IMR-90 (cell line): ENCODE measurements at regions not wholly inside any gene's neighbourhood (a gene's known extent, or its start where the extent isn't known, plus 50 kb on each side); places are given as distances from the start of the nearest gene placed in this dataset.

Source experiments
- BHLHE40 ChIP-seq: fragments of 150-350 bp; IDR thresholded peaks from 2 replicates; pipeline ENCODE4 v1.6.1; 2016; ENCODE audit warnings: mild to moderate bottlenecking, low read depth, low read length
- CHD1 ChIP-seq: IDR thresholded peaks from 2 replicates; pipeline ENCODE4 v1.6.1; 2012; ENCODE audit warnings: low read depth, low read length, improper control_type of control experiment
- ELK1 ChIP-seq: fragments of 150-350 bp; IDR thresholded peaks from 2 replicates; pipeline ENCODE4 v1.6.1; 2016; ENCODE audit warnings: low read depth, mild to moderate bottlenecking, low read length, moderate library complexity, borderline replicate concordance
- FOS ChIP-seq: fragments of 150-350 bp; IDR thresholded peaks from 2 replicates; pipeline ENCODE4 v1.6.1; 2016; ENCODE audit warnings: low read depth, low read length
- MAFK ChIP-seq: IDR thresholded peaks from 2 replicates; pipeline ENCODE4 v1.6.1; 2012; ENCODE audit warnings: low read depth, low read length, improper control_type of control experiment
- MAZ ChIP-seq: IDR thresholded peaks from 2 replicates; pipeline ENCODE4 v1.6.1; 2012; ENCODE audit warnings: low read depth, mild to moderate bottlenecking, low read length, improper control_type of control experiment, moderate library complexity, borderline replicate concordance
- MXI1 ChIP-seq: IDR thresholded peaks from 2 replicates; pipeline ENCODE4 v1.6.1; 2012; ENCODE audit warnings: low read depth, mild to moderate bottlenecking, low read length, moderate library complexity, borderline replicate concordance
- POLR2A ChIP-seq: IDR thresholded peaks from 2 replicates; pipeline ENCODE4 v1.6.1; 2012; ENCODE audit warnings: mild to moderate bottlenecking, low read depth, low read length
- RAD21 ChIP-seq: IDR thresholded peaks from 2 replicates; pipeline ENCODE4 v1.6.1; 2012; ENCODE audit warnings: low read length, improper control_type of control experiment
- RCOR1 ChIP-seq: IDR thresholded peaks from 2 replicates; pipeline ENCODE4 v1.6.1; 2012; ENCODE audit warnings: mild to moderate bottlenecking, low read length, improper control_type of control experiment; ENCODE audit not compliant: insufficient replicate concordance
- SMC3 ChIP-seq: fragments of 150-350 bp; IDR thresholded peaks from 2 replicates; pipeline ENCODE4 v1.6.1; 2016; ENCODE audit warnings: low read depth, mild to moderate bottlenecking, antibody characterized with exemption, low read length, moderate library complexity
- USF2 ChIP-seq: fragments of 150-350 bp; IDR thresholded peaks from 2 replicates; pipeline ENCODE4 v1.6.1; 2017; ENCODE audit warnings: mild to moderate bottlenecking, antibody characterized with exemption, low read length, low read depth
- TF ChIP-seq, protein P1 (sequence below): conservative IDR thresholded peaks from 2 replicates; pipeline ENCODE4 v1.5.1; 2012; ENCODE audit warnings: mild to moderate bottlenecking, low read depth, low read length, improper control_type of control experiment

GRCh38 chr6:97697456-97697855, 414.4 kb upstream of the MMS22L start:
- TF ChIP-seq, protein P1, sequence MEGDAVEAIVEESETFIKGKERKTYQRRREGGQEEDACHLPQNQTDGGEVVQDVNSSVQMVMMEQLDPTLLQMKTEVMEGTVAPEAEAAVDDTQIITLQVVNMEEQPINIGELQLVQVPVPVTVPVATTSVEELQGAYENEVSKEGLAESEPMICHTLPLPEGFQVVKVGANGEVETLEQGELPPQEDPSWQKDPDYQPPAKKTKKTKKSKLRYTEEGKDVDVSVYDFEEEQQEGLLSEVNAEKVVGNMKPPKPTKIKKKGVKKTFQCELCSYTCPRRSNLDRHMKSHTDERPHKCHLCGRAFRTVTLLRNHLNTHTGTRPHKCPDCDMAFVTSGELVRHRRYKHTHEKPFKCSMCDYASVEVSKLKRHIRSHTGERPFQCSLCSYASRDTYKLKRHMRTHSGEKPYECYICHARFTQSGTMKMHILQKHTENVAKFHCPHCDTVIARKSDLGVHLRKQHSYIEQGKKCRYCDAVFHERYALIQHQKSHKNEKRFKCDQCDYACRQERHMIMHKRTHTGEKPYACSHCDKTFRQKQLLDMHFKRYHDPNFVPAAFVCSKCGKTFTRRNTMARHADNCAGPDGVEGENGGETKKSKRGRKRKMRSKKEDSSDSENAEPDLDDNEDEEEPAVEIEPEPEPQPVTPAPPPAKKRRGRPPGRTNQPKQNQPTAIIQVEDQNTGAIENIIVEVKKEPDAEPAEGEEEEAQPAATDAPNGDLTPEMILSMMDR = no peak
- no peak for TF ChIP-seq RAD21
- no peak for TF ChIP-seq MAZ
- no peak for TF ChIP-seq CHD1
- TF ChIP-seq ELK1 = no peak
- TF ChIP-seq SMC3 = no peak
- TF ChIP-seq FOS = no peak
- no peak for TF ChIP-seq POLR2A
- TF ChIP-seq BHLHE40 = no peak
- no peak for TF ChIP-seq MAFK
- TF ChIP-seq USF2 = no peak
- no peak for TF ChIP-seq RCOR1
- no peak for TF ChIP-seq MXI1
